GM18907 (cell line): ENCODE measurements at regions not wholly inside any gene's neighbourhood (a gene's known extent, or its start where the extent isn't known, plus 50 kb on each side); places are given as distances from the start of the nearest gene placed in this dataset.

Experiments used
- ATAC-seq: cut with Tn5 transposase; IDR thresholded peaks from one replicate; pipeline ENCODE4 v1.9.1; 2021; ENCODE audit warnings: mild to moderate bottlenecking, moderate library complexity; ENCODE audit not compliant: unreplicated experiment

DNA sequence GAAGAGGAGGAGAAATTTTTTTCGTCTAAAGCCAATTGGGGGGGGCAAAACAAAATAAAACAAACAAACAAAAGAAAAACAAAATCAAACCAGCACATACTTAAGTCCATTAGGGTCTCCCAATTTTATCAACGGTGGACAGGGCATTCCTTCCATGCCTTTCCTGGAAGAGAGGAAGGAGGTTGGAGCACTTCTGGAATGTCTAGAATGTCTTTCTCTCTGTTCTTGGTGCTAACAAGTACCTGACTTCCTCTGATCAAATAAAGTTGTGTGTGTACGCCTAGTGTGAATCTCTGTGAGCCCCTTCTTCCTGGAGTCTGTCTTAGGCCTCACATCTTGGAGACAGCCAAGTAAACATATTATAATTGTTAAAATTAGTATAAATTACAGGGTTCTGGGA lies 399.0 kb upstream of the LRRTM1 start:
- ATAC-seq = no peak

DNA sequence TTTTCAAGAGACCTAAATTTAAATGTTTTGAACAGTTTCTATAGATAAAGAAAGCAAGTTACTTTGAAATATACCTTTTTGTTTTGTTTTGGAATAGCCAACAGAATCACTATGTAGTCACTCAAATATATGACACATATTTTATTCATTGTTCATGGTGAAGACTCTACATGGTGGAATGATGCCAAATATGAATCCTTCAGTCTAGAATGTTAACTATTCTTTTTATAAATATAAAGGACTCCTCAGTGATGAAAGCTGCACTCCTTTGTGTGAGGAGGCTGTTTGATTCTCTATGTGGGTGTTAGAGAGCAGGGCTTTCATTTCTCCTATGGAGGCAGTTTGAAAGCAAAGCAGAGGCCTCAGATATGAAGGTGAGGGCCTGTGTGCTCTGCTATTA lies 396.4 kb upstream of the LRRTM1 start:
- ATAC-seq = no peak
